Parathyroid adenoma (tissue), 2 donors: ENCODE measurements at regions not wholly inside any gene's neighbourhood (a gene's known extent, or its start where the extent isn't known, plus 50 kb on each side); places are given as distances from the start of the nearest gene placed in this dataset.

Source experiments
- H2AFZ ChIP-seq: fragments of 300-600 bp; sonication (generic); one replicate; pipeline ENCODE4 v1.7.0; 2017; ENCODE audit warnings: antibody characterized with exemption, mild to moderate bottlenecking
- H3K27ac ChIP-seq: fragments of 300-600 bp; sonication (generic); one replicate; pipeline ENCODE4 v1.7.0; 2017
- H3K27me3 ChIP-seq: fragments of 300-600 bp; sonication (generic); one replicate; pipeline ENCODE4 v1.7.0; 2017; ENCODE audit warnings: low read length; ENCODE audit not compliant: control insufficient read depth, insufficient read depth
- H3K36me3 ChIP-seq: fragments of 300-600 bp; sonication (generic); one replicate; pipeline ENCODE4 v1.7.0; 2017; ENCODE audit warnings: low read length; ENCODE audit not compliant: control insufficient read depth, insufficient read depth
- H3K4me1 ChIP-seq: fragments of 300-600 bp; sonication (generic); one replicate; pipeline ENCODE4 v1.7.0; 2017; ENCODE audit warnings: control low read depth
- H3K4me2 ChIP-seq: fragments of 300-600 bp; sonication (generic); one replicate; pipeline ENCODE4 v1.7.0; 2017; ENCODE audit warnings: low read length
- H3K4me3 ChIP-seq: fragments of 300-600 bp; sonication (generic); one replicate; pipeline ENCODE4 v1.7.0; 2017; ENCODE audit warnings: low read depth, low read length
- H3K79me2 ChIP-seq: fragments of 300-600 bp; sonication (generic); one replicate; pipeline ENCODE4 v1.7.0; 2017; ENCODE audit warnings: control low read depth
- H3K9ac ChIP-seq: fragments of 300-600 bp; sonication (generic); one replicate; pipeline ENCODE4 v1.7.0; 2017; ENCODE audit warnings: mild to moderate bottlenecking
- H3K9me3 ChIP-seq: fragments of 300-600 bp; sonication (generic); one replicate; pipeline ENCODE4 v1.7.0; 2017; ENCODE audit warnings: low read length; ENCODE audit not compliant: control insufficient read depth
- CTCF ChIP-seq: fragments of 300-600 bp; sonication (generic); IDR thresholded peaks from one replicate; pipeline ENCODE4 v1.7.0; 2017; ENCODE audit warnings: antibody characterized with exemption, mild to moderate bottlenecking
- donor health status: primary hyperparathyroidism.

GRCh38 chr18:23365602-23366001 lies 87.5 kb upstream of the RIOK3 start:
- TF ChIP-seq CTCF, result no peak
- Histone ChIP-seq H3K27me3 (no peaks in the 10 kb centered on the region), H3K4me1 (no peaks in the 10 kb centered on the region), H3K27ac (no peak overlapping the region), H3K4me2 (no peak overlapping the region), H3K9me3 (no peaks in the 10 kb centered on the region), H3K79me2 (no peaks in the 10 kb centered on the region), H2AFZ (no peak overlapping the region), H3K36me3 (no peaks in the 10 kb centered on the region), H3K9ac (no peak overlapping the region), H3K4me3 (no peak overlapping the region)

GRCh38 chr18:23369266-23369665 lies 83.8 kb upstream of the RIOK3 start:
- no peak overlapping the region for H3K27ac ChIP-seq
- H3K36me3 ChIP-seq, result no peaks in the 10 kb centered on the region
- no peaks in the 10 kb centered on the region for H3K9me3 ChIP-seq
- no peak overlapping the region for H3K4me2 ChIP-seq
- no peaks in the 10 kb centered on the region for H3K79me2 ChIP-seq
- no peak overlapping the region for H3K4me3 ChIP-seq
- H2AFZ ChIP-seq, result no peak overlapping the region
- no peak overlapping the region for H3K9ac ChIP-seq
- H3K4me1 ChIP-seq, result no peaks in the 10 kb centered on the region
- TF ChIP-seq CTCF, result no peak
- no peaks in the 10 kb centered on the region for H3K27me3 ChIP-seq

GRCh38 chr18:23373570-23373969 lies 79.5 kb upstream of the RIOK3 start:
- Histone ChIP-seq H3K9ac (no peak overlapping the region), H2AFZ (no peak overlapping the region), H3K79me2 (no peaks in the 10 kb centered on the region), H3K36me3 (no peaks in the 10 kb centered on the region), H3K27me3 (no peaks in the 10 kb centered on the region), H3K27ac (no peak overlapping the region), H3K4me3 (no peak overlapping the region), H3K9me3 (no peaks in the 10 kb centered on the region), H3K4me1 (no peaks in the 10 kb centered on the region), H3K4me2 (no peak overlapping the region)
- no peak for TF ChIP-seq CTCF

- Histone ChIP-seq H3K9me3 (no peaks in the 10 kb centered on the region), H3K4me3 (no peak overlapping the region), H3K9ac (no peak overlapping the region), H3K36me3 (no peaks in the 10 kb centered on the region), H3K27me3 (no peaks in the 10 kb centered on the region), H3K4me2 (no peak overlapping the region), H2AFZ (no peak overlapping the region), H3K4me1 (no peaks in the 10 kb centered on the region), H3K27ac (no peak overlapping the region), H3K79me2 (no peaks in the 10 kb centered on the region)
- no peak for TF ChIP-seq CTCF
Observed at GRCh38 chr18:23377669-23378301, 75.3 kb upstream of the RIOK3 start.

- no peak overlapping the region for H3K27ac ChIP-seq
- H3K79me2 ChIP-seq, result no peaks in the 10 kb centered on the region
- H3K36me3 ChIP-seq, result no peaks in the 10 kb centered on the region
- no peaks in the 10 kb centered on the region for H3K27me3 ChIP-seq
- no peak overlapping the region for H3K4me3 ChIP-seq
- H3K9ac ChIP-seq, result no peak overlapping the region
- TF ChIP-seq CTCF, result no peak
- no peak overlapping the region for H3K4me2 ChIP-seq
- H3K9me3 ChIP-seq, result no peaks in the 10 kb centered on the region
- no peaks in the 10 kb centered on the region for H3K4me1 ChIP-seq
- no peak overlapping the region for H2AFZ ChIP-seq
Observed at GRCh38 chr18:23378302-23378686, 74.8 kb upstream of the RIOK3 start.
